Right lung (tissue), 2 donors: ENCODE measurements at regions not wholly inside any gene's neighbourhood (a gene's known extent, or its start where the extent isn't known, plus 50 kb on each side); places are given as distances from the start of the nearest gene placed in this dataset.
"Not testable (repeated sequence)": the region's sequence is repeated elsewhere in the genome, so short reads cannot be mapped to it uniquely, and the experiment has no call there.

ENCODE experiments used
- DNase-seq, 2 donors: peaks; one replicate each; pipeline ENCODE4 v3.0.0-alpha.2; 2013

DNA sequence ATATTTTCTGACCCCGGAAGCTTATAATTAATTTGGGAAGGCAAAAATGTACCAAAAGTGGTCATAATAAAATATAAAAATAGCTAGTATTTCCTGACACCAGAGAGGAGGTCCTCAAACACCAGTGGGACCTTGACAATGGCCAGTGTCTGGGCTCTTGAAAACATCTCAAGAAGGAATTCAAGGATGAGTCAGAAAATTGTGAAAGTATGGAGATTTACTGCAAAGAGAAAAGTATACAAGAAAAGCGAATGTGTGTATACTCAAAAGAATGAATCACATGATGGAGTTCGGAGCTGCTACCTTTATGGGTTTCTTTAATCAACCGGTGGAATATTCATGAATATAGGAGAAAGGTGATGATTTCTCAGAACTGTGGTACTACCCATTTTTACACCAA lies 1709.0 kb upstream of the WWC1 start:
- DNase-seq, result no peak

DNA sequence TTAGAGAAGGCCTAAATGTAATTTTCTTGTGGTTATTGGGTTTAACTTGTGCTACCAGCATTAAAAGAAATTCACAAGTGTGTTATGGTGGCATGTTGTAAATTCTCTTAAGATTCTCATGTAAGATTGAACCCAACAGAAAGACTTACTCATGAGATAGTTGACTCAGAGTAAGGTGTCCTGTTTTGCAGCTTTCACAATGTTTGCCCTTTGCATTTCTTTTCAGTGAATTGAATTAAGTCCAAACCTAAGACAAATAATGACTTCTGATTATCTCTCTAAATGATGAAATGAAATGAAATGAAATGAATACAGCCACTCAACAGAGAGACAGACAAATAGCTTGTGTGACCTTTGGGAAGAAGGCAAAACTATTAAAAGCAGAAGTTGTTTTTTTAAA lies 1696.9 kb upstream of the WWC1 start:
- DNase-seq, result no peak

DNA sequence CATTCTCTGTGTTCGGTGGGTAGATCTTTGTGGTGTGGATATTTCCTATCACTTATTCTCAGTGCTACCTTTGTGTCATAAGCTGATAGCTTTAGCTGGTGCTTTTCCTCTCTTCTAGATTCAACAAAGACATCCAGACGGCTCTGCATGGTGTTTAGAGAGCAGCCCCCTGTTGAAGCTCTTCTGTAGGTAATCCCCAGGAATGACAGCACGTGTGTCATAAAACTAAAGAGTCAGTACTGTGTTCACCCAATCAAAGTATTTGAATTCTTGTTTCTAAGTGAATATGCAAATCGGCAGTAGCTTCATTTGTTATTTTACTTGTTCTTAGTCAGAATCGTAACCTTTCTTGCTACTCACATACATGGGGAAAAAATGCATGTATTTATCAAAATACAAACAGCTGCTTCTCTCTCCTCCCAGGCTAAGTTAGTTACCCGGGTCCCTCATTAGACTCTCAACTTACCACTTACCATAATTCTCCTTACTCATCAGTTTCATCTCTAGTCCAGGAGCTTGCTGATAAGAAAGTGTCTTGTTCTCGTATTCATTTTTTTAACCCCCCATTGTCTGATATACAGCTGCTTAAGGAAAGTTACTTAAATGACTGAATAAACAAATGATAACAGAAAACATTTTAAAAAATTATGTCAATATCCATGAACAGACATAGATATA lies 1696.0 kb upstream of the WWC1 start:
- no peak for DNase-seq

DNA sequence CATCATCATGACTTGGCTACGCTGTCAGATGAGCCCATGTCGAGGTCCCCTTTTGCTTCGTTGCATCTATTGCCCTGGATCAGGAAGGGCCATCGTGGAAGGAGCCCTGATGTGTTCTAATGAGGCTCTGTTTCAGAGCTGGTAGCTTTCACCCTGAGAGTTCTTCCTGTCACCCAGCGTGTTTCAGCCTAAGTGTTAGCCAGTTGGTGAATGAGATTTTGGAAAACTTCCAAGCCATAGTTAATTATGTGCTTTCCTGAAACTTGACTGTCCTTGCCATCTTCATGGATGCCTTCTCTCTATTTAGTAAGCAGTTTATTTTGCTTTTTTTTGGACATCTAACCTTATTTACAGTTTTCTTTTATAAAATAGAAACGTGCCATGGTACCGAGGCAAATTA lies 1695.4 kb upstream of the WWC1 start:
- DNase-seq, result no peak

DNA sequence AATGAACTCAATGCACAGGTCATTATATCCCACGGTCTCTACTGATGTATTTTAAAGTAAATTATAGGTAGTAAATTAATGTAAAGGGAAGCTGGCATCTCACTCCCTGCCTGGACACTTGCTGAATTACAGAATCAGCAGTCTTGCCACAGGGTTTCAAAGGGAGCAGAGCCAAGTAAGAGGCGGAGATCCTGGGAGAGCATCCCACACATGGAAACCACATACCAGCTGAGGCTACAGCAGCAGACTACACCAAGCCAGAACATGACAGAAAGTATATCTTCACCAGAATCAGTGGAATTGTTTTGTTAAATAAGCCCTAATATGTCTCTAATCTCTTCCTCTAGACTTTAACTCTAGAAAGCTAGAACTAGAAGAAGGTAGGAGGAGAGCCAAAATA lies 1689.2 kb upstream of the WWC1 start:
- no peak for DNase-seq

DNA sequence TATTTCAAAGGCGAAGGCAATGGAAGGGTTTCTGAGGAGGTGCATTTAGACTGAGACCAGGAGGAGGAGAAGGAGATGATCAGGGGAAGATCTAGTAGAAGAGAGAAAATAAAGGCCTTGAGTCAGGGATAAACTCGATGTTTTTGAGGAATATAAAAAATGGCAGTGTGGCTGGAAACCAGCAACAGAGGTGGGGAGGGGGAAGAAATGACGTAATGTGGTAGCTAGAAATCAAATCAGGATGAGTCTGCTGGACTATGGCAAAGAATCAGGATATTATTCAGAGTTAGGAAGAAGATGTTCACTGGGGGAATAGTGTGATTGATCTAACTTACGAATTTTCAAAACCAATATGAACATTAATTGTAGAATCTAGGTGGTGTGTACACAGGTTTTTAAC lies 1673.9 kb upstream of the WWC1 start:
- DNase-seq, result no peak

DNA sequence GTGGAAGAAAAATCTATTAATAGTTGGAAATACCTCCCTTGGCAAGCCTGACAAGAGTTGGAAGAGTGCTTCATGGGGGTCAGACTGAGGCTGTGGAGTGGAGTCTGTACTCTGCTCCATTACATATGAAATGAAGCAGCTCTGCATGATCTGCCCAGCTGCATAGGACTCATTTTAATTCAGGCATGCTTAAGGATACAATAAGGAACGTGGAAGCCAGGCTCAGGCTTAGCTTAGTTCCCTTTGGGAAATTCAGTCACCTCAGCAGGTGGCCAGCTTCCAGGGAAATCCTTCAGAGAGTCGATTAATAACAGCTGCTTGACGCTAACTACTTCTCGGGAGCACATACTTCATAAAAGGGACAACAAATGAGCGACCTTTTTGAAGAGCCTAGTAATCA lies 1672.9 kb upstream of the WWC1 start:
- DNase-seq, result no peak

DNA sequence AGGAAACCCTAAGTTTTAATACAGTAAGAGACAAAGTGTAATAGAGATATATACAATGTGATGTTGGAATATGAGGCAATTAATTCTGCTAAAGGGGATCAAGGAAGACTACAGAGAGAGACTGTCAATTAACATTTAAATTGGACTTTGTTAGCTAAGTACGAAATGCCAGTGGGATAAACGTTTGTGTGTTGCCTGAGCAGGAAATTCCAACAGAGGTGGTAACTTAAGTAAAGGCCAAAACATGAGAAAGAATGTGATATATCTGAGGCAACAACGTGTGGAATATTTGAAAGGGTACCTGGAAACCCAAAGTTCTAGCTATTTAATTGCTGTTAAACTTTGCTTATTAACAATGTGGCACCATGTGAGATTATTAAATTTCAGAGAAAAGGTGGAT lies 1666.9 kb upstream of the WWC1 start:
- DNase-seq, result no peak

DNA sequence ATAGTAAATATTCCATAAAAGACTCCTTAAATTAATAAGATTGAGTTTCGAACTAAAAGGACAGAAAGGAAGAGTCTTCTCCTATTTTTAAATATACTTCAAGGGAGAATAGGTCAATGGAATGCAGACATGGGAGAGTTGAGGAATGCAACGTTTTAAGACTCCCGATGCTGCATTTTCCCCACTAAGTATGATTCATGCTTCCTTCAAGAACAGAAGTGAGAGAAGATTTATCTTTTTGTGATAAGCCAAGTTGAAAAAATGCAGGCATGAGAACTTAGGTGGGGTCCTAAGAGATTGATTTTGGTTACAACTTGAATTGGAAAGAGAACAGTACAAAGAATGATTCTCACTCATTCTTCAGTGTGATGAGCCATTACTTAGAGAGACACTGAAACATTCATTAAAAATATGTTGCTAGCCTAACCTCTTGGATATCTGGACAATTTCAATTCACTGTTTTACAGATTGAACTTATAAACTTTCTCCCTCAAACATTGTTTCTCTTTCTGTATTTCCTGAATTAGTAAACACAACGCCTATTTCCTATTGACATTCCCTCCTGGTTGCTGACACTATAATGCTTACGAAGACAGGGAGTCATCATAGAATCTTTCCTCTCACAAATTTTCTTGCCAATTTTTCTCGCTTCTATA lies 1666.1 kb upstream of the WWC1 start:
- DNase-seq, result no peak

DNA sequence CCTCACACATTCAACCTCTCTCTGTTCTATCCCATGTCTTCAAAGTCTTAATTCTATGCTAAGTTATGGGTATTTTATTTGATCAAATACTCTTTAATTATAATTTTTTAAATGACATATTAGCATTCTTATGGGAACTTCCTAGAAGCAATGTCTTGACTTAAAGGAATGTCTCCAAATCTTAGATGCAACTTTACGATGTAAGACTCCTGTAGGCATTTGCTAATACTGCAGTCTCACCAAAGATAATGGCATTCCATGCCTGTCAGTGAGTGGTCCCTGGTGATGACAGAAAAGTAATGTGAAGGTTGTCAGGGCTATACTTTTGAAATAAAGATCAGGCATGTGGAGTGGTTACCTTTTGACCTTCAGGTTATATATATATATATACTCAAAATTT lies 1654.2 kb upstream of the WWC1 start:
- DNase-seq, result no peak

DNA sequence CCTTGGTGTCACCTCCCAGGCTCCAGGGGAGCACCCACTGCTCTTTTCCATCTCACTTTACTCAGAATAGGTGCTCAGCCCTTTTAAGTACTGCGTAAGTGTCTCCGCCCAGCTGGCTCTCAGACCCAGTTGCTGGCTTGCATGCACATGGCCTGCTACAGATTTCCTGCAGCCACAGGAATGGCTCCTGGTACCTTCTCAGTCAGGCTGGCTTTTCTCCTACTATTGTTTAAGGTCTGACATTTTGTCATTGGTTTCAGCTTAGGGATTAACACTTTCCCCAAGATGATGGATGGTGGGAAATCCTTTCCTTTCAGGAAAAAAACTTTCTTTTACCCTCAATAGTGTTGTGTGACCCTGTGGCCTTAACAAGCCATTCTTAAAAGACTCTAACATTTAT lies 1652.3 kb upstream of the WWC1 start:
- DNase-seq, result no peak

DNA sequence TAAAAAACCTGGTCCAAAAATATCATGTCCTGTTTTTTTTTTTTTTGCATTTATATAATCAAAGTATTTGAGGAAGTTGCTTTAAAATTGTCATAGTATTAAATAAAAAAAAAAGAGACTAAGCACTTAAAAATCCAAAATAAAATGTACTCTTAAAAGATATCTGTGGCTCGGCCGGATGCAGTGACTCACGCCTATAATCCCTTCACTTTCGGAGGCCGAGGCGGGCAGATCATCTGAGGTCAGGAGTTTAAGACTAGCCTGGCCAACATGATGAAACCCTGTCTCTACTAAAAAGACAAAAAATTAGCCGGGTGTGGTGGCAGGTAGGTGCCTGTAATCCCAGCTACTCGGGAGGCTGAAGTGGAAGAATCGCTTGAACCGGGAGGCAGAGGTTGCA lies 1651.3 kb upstream of the WWC1 start:
- not testable (repeated sequence) for DNase-seq

DNA sequence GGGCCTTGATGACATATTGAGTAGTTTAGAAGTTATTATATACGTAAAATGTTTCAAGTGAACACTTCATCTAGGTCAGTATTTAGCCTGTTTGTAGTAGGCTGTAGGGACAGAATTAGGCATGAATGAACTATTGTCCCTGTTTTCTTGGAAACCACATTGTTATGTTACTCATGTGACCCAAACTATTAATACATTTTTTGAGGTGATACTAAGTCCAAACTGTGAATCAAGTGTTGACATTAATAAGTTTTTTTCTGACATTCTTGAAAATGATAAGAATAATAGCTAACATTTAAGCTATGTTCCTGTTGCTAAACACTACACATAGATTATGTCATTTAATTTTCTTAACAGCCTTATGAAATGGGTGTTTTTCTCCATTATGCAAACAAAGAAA lies 1642.7 kb upstream of the WWC1 start:
- no peak for DNase-seq

DNA sequence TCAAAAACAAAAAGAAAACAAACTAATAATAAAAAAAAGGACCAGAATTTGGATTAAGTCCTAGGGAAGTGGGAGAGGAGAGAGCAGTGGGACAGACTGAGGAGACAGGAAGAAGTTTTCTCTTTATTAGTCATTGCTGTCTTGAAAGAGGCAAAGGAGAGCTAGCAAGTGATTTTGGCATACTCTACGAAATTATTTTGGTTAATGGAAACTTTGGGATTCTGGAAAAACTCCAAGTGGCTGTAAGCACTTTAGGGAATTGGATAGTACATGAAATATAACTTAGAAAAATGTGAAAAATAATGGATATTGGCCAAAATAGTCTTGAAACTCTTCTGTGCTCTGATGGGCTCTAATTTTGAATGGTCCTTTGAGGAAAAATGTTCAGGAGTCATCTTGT lies 1641.8 kb upstream of the WWC1 start:
- no peak for DNase-seq

DNA sequence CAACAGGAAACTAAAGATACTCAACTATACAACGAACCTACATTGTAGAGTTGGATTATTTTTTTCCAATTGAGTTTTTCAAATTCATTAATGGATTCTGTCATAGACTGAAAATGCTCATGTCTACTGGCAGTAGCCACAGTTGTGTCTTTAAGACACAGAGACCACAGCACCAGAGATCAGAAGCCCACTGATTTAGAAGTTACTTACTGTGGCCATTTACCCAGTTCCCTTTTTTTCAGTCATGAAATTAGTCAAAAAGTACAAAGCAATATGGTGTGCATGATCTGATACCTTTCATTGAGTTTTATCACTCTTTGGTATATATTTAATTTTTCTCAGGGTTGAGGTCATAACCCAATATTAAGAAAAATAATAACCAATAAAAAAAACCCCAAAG lies 1640.2 kb upstream of the WWC1 start:
- DNase-seq, result no peak

DNA sequence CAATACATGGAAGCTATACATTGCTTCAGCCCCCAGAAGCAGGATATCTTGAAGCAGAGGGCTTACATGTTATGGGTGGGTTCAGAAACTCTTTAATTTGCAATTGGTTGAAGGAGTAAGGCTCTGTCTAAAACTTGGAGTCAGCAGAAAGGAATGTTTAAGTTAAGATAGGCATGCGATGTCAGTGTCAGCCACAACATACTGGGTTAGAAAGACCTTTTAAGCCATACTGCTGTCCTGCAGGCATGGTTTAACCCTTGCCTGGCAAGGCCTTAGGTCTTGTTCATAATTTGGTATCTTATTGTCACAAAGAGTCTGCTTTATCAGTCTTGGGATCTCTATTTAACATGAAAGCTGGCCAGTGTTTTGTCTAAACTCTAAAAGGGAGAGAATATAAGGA lies 1619.6 kb upstream of the WWC1 start:
- DNase-seq, result no peak

DNA sequence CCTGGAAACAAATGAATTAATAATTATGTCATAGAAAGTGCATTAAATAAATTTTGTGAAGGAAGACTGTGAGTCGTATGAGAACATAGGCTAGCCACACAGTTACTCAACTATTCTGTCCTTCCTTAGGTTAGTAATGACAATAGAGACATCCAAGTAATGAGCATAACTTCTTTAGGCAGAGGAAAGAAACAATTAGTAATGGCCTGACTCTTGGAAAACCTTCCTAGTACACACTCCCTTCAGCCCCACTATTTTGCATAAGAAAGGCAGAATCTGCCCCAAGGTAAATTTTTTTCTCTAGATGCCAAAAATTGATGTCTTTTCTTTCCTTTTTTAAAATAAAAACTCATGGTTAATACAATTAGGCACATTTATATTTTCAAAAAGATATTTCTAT lies 1619.0 kb upstream of the WWC1 start:
- DNase-seq, result no peak

DNA sequence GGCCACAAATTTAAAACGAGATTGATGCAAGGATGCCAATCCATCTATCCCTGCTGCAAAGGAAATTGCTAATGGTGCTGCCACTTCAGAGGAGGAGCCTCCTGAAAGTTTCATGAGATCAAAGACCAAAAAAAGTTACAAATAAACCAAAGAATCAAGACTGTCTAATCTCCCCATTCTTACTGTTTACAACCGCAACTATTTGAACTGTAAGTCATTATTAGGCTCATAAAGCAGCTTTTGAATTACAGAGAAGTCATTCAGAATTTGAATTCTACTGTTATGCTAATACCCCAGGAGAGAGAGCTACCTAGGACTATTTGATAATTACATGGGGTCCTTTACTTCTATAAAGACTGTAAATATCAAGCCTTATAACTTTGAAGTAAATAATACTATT lies 1613.6 kb upstream of the WWC1 start:
- no peak for DNase-seq

DNA sequence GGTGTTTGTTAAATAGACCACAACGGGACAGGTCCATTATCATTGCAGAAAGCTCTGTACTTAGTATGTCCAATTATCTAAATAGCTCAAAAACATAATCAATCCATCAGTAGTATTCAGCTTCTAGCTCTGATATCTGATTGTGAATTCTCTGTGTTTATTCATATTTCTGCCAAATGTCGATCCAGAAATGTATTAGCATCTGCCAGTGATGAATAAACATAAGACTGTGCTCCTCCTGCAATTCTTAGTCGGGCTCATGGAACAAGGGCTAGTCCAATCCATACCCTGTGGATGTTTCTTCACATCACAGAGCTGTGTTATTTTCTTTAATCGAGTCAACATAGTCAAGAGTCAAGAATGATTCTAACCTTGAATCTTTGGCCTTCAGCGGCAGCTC lies 1612.1 kb upstream of the WWC1 start:
- no peak for DNase-seq

DNA sequence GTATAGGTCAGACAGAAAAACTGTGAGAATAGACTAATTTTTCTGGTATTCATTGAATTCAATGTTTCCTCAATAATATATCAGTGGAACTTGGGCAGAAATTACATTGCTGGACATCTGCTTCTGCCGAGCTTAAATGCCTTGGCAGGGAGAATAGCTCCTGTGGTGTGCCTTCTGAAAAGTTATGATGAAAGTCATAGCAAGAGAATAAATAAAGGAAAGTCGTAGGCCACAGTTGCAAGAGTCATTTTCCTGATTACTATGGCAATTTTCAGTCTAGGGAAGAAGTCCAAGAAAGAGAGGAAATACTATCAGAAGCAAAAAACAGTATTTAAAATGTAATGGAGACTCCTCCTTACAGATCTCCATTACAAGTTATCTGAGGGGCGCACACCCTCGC lies 1596.1 kb upstream of the WWC1 start:
- DNase-seq, result peak in 1 of 2 donors; percentile 25

DNA sequence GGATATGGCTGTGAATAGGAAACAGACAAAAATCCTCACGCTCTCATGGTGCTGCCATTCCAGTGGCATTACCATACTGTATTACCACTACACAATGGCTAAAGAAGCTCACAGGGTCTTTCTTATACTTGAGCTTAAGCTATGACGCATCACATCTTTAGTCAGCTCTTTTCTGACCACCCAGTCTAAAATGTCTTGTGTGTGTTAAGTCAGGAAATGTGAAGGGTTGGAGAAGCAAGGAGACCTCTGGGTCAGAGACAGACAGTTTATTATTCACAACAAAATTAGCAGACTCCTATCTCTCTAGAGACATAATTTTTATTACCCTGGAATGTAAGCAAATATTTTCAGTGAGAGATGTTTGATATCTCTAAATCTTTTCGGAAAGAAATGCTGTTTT lies 1583.2 kb upstream of the WWC1 start:
- DNase-seq, result no peak

DNA sequence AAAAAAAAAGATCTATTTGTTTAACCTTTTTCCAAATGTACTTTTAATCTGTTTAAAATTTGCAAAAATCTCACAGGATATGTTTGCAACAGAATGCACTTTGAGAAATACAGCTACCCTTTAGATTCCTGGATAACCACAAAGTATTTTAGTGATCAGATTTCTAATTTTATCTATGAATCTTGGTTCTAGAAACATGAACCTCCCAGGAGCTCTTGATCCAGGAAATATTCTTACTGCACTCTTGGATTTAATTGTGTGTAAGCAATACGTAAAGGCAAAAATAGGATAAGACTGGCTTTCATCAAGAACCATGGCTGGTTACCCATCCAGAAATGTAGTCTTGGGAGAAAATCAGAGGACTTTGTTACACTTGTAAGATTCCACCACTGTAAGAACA lies 1581.8 kb upstream of the WWC1 start:
- no peak for DNase-seq

DNA sequence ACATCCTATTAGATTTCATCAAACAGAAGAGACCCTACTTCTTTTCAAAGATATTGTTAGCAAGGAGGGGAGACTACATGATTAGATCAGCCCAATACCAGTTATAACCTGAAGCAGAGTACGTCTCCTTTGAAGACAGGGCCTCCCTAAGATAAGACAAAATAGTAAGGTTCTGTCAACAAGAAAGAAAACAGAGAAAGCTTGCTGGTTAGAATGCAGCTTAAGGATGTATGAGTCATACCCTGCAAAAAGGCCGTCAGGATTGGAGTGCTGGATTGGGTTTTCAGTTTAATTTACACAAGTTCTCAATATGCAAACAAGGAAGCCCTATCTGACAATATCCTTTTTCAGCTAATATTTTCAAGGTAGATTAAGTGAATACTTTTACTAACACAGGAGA lies 1581.2 kb upstream of the WWC1 start:
- no peak for DNase-seq
